A673 (cell line): ENCODE measurements at regions not wholly inside any gene's neighbourhood (a gene's known extent, or its start where the extent isn't known, plus 50 kb on each side); places are given as distances from the start of the nearest gene placed in this dataset.

Experiments used
- BruUV-seq: library from RNA; stranded (reverse); fragments of 400-500 nt; replicated peaks from 2 replicates; lab custom pipeline; 2021; lab: Mats Ljungman, UMichigan
- CTCF ChIA-PET: fragments of 300-600 bp; sonication (Branson Sonifier 250); formaldehyde crosslinking; loops from one replicate; lab custom pipeline; 2022; ENCODE audit warnings: antibody characterized with exemption; lab: Charles Lee
- POLR2A ChIA-PET: fragments of 300-600 bp; sonication (Branson Sonifier 250); formaldehyde crosslinking; loops from one replicate; lab custom pipeline; 2022; ENCODE audit warnings: antibody characterized with exemption; ENCODE audit not compliant: low non-redundant PET; lab: Charles Lee
- DNase-seq: peaks from one replicate; pipeline ENCODE4 v3.0.0-alpha.2; 2015; ENCODE audit warnings: low spot score
- H3K27ac ChIP-seq: fragments of 200-600 bp; sonication (generic); 2 replicates; pipeline ENCODE4 v1.5.1; 2016; ENCODE audit warnings: mixed run types, low read depth, mild to moderate bottlenecking, mixed read lengths, antibody characterized with exemption, low read length; ENCODE audit not compliant: poor library complexity, severe bottlenecking
- H3K27me3 ChIP-seq: fragments of 200-600 bp; sonication (generic); replicated peaks from 2 replicates; pipeline ENCODE4 v1.6.1; 2017; ENCODE audit warnings: mixed run types, low read depth, mild to moderate bottlenecking, mixed read lengths, antibody characterized with exemption, low read length; ENCODE audit not compliant: insufficient read depth, poor library complexity
- H3K36me3 ChIP-seq: fragments of 200-600 bp; sonication (generic); 2 replicates; pipeline ENCODE4 v1.6.1; 2016; ENCODE audit warnings: mixed run types, mild to moderate bottlenecking, mixed read lengths, antibody characterized with exemption, low read length; ENCODE audit not compliant: insufficient read depth, poor library complexity, severe bottlenecking
- H3K4me1 ChIP-seq: fragments of 200-600 bp; sonication (generic); 2 replicates; pipeline ENCODE4 v1.6.1; 2017; ENCODE audit warnings: mixed run types, mild to moderate bottlenecking, mixed read lengths, antibody characterized with exemption, low read length; ENCODE audit not compliant: insufficient read depth, poor library complexity, severe bottlenecking
- H3K4me3 ChIP-seq: fragments of 200-600 bp; sonication (generic); 2 replicates; pipeline ENCODE4 v1.5.1; 2016; ENCODE audit warnings: low read depth, mixed run types, mild to moderate bottlenecking, mixed read lengths, low read length; ENCODE audit not compliant: poor library complexity, severe bottlenecking
- H3K9me3 ChIP-seq: fragments of 200-600 bp; sonication (generic); 2 replicates; pipeline ENCODE4 v1.6.1; 2016; ENCODE audit warnings: mixed run types, low read depth, mild to moderate bottlenecking, mixed read lengths, antibody characterized with exemption, low read length; ENCODE audit not compliant: poor library complexity, severe bottlenecking
- CTCF ChIP-seq: fragments of 300-800, 200-600 bp; sonication (generic); conservative IDR thresholded peaks from 2 replicates; pipeline ENCODE4 v1.5.1; 2017; ENCODE audit warnings: low read depth, mild to moderate bottlenecking, antibody characterized with exemption, low read length, moderate library complexity, mixed read lengths
- EZH2 ChIP-seq: fragments of 200-600 bp; sonication (generic); IDR thresholded peaks from 2 replicates; pipeline ENCODE4 v1.6.1; 2017; ENCODE audit warnings: borderline replicate concordance, low read depth, mild to moderate bottlenecking, mixed read lengths, antibody characterized with exemption, low read length; ENCODE audit not compliant: poor library complexity, severe bottlenecking
- intact Hi-C: fragments of 100-400 bp; cut with micrococcal nuclease; formaldehyde crosslinking; loops from one replicate; pipeline ENCODE4 v1.10.0; 2022; ENCODE audit not compliant: unreplicated experiment

GRCh38 chr14:100675699-100676684 is 50.7 kb upstream of the DLK1 start:
- Histone ChIP-seq H3K4me3 (no peak overlapping the region), H3K27me3 (no peaks in the 10 kb centered on the region), H3K27ac (no peak overlapping the region), H3K9me3 (no peaks in the 10 kb centered on the region), H3K36me3 (no peaks in the 10 kb centered on the region), H3K4me1 (peaks cover 14% of the 10 kb centered on the region)
- no TSS peak for BruUV-seq
- CTCF ChIA-PET: no interaction called here
- no peak for DNase-seq
- POLR2A ChIA-PET: no interaction called here
- TF ChIP-seq CTCF: no peak
- TF ChIP-seq EZH2: no peak
- intact Hi-C loops: no loop called here
